Fibroblast of skin of abdomen (primary cell): ENCODE measurements at regions not wholly inside any gene's neighbourhood (a gene's known extent, or its start where the extent isn't known, plus 50 kb on each side); places are given as distances from the start of the nearest gene placed in this dataset.
A peak's percentile ranks its signal among the peaks of the same experiment; 100 is the strongest.

ENCODE experiments used
- DNase-seq: peaks from one replicate; pipeline ENCODE4 v3.0.0-alpha.2; 2013

DNA sequence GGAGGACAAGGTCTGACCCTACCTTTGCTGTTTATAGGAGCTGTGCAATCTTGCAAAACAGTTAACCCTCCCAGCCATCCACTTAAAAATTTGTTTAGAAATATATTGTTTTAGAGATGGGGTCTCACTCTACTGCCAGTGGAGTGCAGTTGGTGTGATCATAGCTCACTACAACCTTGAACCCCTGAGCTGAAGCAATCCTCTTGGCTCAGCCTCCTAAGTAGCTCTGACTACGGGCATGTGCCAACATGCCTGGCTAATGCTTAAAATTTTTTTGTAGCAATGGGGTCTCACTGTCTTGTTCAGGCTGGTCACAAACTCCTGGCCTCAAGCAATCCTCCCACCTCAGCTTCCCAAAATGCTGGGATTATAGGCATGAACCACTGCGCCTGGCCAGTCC, 120.2 kb upstream of the PJA2 start:
- no peak for DNase-seq

DNA sequence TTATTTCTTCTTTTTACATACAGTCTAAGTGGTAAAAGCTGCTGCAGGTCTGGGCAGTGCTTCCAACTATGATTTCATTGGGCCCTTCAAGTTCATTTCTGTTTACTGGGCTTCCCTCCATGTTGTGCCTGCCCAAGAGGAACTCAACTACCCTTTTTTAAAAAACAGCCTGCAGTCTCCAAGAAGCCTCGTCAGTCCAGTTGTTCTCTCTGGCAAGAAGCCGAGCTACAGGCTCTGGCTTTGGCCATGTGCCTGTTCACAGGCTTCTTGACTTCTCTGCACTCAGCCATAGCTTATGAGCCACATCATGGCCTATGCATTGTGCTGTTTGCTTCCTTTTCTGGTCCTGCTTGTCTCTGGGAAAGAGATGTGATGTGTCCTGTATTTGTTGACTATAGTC, 119.7 kb upstream of the PJA2 start:
- peak; percentile 36 for DNase-seq

DNA sequence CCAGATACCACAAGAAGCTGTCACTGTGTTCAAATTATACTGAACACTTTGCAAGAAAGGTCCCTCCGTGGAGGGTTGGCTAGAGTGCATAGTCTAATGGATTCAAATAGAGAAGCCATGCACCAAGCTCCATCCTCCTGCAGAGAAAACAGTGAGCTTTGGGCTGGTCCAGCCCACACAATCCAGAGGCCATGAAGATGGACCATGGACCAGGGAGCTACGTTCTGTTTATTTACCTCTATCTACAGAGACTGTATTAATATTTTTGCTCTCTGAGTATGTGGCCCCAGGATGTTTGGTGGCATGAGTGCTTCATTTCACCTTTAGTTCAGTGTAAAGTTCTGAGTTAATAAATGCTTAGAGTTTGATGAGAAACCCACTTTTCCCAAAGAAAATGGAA, 114.8 kb upstream of the PJA2 start:
- DNase-seq: no peak

DNA sequence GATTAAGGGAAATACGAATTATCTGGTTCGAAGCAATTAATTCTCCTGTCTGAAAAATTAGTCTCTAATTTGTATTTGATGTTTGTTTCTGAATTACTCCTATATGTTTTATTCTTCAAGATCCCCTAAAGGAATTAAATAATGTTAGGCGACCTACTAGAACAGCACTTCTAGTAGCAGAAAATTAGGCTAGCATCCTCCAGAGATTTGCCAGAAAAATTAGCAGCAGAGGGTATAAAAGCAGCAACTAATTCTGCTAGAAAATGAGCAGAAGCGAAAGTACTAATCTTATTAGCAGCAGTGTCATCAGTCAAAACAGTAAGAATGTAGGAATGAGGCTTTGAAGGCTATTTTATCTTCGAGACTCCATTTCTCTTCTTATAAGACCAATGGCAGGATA, 114.3 kb upstream of the PJA2 start:
- DNase-seq: no peak

DNA sequence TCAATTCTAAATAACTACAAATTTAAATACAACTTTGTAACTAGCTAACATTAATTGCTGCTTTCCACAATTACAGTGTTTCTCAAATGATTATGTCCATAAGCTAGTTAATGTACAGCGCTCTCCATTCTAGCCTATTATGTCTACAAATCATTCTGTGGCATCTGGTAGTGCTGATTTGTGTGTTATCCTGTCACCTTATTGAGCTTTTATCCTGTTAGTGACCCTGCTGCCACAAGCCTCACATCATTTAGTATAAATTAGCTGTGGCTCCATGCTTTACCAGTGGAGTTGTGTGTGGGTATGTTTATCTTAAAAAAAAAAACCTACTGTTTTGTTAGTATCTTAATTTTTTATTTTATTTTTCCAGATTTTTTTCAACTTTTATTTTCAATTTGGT, 112.6 kb upstream of the PJA2 start:
- DNase-seq: no peak

DNA sequence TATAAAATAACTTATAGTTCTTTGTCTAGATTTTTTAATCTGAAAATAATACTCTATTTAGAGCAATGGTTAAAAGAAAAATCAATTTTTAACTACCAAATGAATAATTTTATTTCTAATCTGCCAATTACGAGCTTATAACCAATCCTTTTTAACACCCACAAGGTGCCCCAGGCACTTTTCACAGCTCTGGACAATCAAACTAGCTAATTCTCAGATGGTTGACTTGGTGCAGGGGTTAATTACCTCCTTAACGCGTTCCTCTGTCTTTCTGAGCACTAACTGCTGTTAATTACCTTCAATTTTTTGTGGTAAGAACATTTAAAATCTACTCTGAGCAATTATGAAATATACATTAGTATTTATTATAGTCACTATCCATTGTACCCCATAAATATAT, 109.6 kb upstream of the PJA2 start:
- DNase-seq: no peak

DNA sequence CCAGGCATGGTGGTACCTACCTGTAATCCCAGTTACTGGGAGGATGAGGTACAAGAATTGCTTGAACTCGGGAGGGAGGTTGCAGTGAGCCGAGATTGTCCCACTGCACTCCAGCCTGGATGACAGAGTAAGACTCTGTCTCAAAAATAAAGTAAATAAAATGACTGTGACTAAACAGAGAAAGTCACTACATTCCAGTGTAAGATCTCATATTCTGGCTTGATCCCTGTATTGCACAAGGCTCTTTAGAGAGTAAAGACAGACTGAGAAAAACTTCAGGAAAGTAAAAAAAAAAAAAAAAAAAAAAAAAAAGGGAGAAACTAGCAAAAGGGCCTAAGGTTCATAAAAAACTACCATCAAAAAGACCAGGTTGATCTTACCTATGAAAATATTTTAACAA, 106.6 kb upstream of the PJA2 start:
- DNase-seq: peak; percentile 18

DNA sequence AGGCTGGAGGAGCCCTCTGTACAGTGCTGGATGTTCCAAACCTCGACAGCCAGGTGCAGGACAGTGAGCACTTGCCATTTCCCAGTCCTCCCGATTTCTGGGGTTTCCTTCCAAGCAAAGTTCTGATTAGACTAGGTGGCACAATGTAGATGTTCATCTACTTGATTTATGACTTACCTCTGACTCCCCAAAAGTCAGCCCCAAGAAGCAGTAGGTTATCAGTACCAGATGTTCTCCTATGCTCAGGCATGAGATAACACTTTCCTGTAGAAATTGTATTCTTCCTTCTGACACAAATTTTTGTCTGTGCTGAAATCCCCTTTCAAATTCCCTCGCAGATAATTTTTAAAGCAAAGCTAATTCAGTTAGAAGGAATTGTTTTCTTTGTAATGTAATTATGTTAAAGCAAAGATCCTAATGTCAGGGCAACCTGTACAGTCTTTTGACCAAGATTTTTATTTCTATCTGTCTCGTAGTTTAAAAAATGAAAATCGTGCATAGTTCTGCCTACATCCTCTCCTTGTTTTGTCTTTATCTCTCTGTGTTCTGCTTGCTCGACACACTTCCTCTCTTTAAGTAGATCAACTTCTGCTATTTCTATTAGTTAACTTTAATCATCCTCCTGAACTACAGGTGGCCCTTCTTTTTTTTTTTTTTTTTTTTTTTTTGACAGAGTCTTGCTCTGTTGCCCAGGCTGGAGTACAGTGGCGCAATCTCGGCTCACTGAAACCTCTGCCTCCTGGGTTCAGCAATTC, 102.4 kb upstream of the PJA2 start:
- no peak for DNase-seq

DNA sequence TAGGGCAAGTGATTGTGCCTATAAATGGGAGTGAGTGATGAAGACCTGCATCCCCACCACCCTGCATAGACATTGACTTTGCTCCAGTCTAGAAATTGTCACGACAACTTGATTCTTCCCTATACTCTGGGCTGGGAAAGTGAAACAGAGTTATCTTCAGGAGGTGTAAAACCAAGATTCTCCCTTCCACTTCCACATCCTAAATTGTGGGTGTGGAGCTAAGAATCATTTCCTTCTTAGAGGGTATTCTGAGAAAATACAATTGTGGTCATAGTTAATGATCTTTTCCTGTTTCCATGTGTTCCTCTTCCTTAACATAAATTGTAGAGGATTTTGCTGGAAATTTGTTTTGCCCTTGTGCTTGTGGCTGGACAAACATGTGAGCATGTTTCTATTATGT, 96.8 kb upstream of the PJA2 start:
- no peak for DNase-seq

DNA sequence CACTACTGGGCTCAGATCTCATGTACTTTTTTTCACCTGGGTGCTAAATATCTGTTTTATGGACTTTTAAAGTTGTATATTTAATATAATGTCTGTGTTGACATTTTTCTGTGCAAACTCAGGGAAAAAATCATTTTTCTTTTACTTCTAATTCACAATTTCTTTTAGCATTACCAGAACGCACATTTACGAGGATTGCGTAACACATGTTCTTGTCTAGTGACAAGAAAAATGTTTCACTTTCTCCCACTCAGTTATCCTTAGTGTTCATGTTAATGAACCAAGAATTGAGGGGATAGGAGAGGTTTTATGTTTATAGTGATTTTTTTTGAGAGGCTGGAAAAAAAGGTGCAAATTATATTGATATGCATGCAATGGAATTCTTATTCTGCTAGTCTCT, 86.3 kb upstream of the PJA2 start:
- no peak for DNase-seq

DNA sequence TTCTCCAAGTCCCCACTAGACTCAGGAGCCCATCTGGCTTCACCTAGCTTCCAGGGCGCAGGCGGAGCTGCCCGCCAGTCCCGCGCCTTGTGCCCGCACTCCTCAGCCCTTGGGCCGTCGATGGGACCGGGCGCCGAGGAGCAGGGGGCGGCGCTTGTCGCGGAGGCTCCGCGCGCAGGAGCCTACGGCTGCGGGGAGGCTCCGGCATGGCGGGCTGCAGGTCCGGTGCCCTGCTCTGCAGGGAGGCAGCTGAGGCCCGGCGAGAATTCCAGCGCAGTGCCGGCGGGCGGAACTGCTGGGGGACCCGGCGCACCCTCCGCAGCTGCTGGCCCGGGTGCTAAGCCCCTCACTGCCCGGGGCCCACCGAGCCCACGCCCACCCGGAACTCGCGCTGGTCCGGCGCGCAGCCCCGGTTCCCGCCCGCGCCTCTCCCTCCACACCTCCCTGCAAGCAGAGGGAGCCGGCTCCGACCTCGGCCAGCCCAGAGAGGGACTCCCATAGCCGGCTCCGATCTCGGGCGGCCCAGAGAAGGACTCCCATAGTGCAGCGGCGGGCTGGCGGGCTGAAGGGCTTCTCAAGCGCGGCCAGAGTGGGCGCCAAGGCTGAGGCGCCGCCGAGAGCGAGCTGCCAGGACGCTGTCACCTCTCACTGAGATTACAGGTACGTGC, 78.1 kb upstream of the PJA2 start:
- DNase-seq: no peak

DNA sequence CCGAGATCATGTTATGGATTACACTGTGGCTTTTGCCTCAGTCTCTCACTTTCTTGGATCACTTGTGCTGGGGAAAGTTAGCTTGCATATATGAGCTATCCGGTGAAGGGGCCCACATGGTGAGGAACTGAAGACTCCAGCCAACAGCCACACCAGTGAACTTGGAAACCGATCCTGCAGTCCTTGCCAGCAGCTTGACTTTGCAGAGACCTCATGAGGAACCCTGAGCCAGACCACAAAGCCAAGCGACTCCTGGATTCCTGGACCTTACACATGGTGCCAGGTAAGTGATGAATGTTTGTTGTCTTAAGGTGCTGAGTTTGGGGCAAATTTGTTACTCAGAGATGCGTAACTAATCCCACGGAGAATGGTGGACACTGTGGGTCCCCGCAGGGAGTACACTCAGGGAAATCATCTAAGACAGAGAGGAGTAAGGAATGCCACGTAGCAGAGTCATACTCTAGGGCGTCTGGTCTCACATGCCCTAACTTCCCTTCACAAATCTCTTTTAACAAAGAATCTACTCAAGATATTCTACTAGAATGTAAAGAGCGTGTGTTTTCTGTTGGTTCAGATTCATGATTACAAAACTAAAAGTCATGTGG, 76.5 kb upstream of the PJA2 start:
- no peak for DNase-seq

DNA sequence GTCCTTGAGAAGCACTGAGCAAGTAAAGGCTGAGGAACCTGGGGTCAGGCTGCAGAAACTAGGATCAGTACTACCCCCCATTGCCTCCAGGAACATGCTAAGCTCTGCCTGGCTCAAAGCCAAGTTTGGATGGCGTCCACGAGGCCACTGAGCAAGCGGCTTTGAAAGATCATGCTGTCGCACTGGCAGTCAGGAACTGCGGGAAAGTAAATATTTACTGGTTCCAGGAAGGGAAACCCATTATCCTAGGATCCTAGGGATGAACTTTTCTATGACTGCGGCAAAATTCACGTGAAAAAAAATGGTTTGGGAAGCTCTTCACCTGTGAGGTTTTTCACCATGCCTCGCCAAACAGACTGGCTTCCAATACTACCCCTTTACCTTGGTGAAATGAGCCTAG, 75.3 kb upstream of the PJA2 start:
- no peak for DNase-seq

DNA sequence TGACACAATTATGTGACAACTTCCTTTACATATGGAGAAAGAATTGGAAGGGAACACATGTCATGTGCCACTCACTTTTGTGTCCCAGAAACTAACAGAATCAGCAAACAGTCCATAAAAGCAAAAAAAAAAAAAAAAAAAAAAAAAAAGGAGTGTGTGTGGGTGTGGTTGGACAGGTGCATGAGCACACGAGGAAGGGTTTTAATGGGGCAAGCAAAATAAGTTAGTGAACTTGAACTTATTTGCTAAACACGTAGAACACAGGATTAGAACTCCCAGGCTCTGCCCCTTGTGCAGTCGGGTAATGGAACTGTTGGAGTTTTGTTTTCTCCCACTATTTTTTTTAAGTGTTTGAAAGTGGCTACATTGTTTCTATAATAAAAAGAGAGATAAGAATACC, 74.8 kb upstream of the PJA2 start:
- no peak for DNase-seq

DNA sequence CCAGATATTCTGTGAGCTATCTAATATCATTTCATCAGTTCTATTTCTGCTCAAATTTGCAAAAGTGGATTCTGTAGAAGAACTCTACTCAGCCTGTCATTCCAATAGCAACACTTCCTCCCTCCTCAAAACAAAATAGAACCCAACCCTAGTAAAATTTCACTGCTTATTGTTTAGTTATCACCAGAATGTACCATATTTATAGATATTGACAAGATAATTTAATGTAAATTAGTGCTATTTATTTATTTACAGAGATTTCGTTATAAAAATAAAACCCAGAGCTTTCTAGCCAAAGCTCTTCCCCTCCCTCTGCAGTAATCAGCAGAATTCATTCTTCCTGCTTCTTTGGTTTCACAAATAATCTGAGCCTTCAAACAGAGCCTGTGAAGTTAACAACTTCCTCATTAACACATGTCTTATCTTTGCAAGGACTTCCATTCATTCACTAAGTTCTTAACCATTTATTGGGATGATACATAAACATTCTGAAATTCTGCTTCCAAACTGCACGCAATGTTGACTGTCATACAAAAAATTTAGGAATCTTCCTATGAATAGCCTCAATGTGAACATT, 73.7 kb upstream of the PJA2 start:
- DNase-seq: no peak

DNA sequence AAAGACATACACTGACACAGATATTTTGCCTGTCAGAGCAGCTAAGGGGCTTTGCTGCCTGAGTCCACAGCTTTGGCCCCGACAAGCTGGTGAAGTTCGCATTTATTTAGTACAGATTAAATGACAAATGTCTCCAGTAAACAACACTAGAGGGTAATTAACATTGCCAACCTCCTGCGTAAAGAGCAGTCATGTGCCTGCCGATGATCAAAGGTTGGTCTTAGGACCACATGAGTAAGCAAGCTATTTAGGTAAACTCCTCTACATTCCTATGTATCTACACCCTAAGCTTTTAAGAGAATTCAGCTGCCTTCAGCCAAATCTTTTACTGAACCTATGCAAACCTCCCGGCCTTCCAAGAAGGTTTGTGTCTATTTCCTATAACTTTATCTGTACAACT, 73.0 kb upstream of the PJA2 start:
- DNase-seq: no peak

DNA sequence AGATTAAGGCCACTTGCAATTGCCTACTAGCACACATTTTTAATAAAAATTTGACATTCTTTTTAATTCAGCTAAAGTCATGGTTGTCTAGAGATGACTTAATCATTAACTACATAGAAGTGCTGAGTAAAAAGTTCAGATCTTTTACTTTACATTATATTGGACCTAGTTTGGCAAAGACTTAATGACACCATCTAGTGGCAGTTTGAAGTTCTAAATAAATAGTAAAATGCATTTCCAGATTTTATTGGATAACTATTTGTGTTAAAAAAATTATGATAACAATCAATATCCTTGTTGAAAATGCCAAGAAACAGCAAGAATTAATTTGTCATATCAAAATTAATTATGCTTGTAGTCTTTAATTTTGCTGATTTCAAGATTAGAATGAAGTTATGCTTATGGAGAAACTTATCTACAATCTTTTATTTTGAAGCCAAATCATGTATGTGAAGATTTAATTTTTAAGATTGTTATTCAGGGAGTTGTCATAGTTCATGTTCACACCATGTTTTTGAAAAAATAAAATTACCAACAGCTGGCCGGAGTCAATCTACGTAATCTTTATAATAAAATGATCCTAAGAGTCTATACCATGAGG, 69.6 kb upstream of the PJA2 start:
- no peak for DNase-seq

DNA sequence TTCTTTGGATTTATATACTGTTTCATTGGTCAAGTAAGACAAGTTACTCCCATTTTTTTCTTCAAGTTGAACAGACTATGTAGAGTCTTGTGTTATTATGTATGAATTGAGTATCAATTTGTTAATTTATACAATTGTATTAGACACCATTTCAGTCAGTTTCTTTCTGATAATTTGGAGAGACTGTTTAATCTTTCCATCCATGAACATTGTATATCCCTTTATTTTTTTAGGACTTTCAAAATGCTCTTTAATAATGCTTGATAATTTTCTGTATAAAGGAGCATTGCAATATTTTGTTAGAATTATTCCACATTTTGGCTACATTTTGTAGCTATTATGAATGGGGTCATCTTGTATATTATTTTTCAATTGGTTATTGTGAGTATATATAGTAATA, 69.1 kb upstream of the PJA2 start:
- no peak for DNase-seq

DNA sequence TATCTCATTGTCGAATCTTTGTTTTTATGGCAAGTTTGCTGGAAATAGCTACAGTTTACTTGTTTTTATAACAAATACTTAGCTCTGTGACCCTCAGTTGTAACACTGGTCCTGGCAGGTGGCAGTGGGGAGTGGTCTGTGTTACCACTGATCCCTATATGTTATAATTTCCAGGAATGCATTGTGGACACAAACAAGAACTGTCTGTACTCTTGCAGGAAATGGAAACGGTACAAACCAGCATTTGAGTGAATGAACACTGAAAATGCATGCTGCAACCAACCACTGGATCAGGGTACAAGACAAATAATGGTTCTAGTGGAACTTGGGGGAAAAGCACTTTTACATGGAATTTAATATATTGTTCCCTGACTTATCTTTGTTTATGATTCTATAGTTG, 66.5 kb upstream of the PJA2 start:
- DNase-seq: no peak

DNA sequence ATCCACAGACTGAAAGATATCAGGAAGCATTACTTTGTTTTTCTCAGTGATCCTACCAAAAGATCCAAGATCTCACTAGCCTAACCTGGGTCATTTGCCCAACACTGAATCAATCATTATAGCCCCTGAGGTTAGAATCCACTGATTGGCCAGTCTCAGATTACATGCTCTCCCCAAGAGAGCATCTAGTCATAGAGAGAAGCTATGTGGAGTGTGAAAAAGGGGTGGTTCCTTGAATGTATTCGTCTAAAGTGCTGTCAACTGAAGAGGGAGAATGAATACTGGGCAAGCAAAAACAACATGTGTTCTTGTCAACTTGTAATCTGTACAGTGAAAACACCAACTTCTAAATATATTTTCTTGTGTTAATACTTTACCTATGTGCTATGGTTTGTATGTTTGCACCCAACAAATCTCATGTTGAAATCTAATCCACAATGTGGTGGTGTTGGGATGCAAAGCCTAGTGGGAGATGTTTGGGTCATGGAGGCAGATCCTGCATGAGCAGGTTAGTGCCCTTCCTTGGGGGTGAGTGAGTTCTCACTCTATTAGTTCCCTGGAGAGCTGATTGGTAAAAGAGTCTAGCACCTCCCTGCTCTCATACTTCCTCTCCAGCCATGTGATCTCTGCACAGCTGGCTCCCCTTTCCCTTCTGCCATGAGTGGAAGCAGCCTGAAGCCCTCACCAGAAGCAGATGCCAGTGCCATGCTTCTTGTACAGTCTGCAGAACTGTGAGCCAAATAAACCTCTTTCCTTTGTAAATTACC, 60.3 kb upstream of the PJA2 start:
- no peak for DNase-seq

DNA sequence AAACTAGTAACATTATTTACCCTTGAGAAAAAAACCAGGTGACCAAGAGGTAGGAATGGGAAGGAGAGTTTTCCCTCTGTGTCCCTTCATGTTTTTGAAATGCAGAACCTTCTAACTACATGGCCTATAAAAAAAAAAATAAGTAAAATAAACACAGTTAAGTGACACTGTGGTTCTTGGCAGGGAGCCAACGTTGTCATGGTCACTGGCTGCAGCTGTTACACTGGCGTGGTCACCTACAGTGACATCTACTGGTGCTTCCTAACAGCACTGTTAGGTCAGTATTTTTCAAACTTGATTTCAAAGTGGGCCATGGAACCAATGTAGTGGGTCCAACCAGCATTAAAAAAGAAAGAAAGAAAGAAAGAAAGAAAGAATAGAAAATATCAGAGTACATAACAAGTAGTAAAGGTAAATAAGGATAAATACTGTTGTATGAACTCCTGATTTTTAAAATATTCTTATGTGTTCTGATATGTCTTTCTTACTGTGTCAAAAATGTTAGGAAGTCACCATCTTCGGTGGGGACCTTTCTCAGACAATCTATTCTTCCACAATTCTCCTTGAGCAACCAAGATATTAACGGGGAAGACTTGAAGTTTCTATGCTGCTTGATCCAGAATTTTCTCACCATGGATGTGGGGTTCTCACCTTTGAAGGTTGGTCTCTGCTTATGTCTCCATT, 59.1 kb upstream of the PJA2 start:
- peak; percentile 87 for DNase-seq

DNA sequence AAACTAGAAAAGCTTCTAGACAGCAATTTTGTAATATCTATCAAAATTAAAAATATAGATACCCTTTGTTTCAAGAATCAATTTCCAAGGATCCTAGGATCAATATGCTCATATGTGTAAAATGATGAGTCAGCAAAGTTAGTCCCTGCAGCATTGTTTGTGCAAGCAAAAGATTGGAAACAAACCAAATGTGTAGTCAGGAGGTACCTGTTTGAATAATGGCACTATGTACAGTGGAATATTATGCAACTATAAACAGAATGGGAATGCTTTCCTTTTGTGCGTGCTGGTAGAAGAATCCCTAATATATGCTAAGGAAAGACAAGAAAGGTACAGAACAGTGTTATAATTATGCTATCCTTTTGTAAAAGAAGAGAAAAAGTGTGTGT, 58.5 kb upstream of the PJA2 start:
- no peak for DNase-seq
